HG03064 (cell line): ENCODE measurements at regions not wholly inside any gene's neighbourhood (a gene's known extent, or its start where the extent isn't known, plus 50 kb on each side); places are given as distances from the start of the nearest gene placed in this dataset.
"Not testable (repeated sequence)": the region's sequence is repeated elsewhere in the genome, so short reads cannot be mapped to it uniquely, and the experiment has no call there.

Experiments
- ATAC-seq: cut with Tn5 transposase; IDR thresholded peaks from one replicate; pipeline ENCODE4 v1.9.1; 2021; ENCODE audit warnings: low read depth; ENCODE audit not compliant: unreplicated experiment

DNA sequence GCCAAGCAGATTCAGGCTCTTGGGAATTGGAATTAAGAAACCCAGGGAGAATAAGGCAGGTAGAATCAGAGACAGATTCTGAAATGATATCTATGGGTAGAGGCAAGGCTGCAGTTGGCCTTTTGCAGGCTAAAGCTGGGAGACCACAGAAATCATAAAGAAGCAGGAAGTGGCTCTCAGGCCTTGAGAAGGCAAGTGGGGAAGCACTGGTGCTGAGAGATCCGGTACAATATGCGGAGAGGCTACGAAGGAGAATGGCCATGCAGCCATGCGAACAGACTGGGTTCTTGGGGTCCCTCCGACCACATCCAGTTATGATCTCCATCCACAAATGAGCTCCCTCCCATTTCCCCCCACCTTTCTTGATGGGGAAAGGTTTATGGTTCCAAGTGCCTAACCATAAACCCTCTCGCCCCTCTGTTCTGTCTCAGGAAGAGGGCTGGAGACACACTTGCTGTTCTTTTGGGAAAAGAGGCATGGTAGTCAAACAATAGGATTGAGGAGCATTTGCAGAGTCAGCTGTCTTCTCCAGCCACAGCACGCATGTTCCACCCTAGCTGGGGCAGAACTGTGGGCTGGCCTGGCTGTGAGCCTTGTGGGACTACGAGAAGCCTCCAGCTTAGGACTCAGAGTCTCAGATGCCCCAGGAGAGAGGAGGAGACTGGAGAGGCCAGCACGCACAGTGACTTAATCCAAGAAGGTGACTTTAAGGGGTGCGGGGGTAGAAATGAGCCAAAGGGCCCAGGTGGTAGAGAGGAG, 99.6 kb downstream of the RPLP1 start:
- no peak for ATAC-seq

DNA sequence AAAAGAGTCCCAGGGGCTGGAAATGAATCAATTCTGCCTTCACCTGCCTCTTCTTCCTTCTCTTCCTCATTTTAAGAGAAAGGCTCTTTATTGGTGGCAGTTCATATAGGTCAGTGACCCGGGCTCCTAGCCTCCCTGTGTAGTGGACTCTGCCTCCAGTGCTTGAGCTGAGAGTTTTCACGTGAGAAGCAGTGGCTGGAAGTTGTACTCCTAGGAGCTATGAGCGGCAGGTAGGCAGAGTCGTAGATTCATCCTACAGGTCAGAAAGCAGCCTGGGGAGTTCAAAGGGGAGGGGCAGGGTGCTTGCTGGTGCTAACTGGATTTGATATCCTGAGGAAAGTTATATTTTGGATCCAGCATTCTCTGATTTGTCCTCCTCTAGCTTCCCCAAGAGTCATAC, 101.1 kb downstream of the RPLP1 start:
- no peak for ATAC-seq

DNA sequence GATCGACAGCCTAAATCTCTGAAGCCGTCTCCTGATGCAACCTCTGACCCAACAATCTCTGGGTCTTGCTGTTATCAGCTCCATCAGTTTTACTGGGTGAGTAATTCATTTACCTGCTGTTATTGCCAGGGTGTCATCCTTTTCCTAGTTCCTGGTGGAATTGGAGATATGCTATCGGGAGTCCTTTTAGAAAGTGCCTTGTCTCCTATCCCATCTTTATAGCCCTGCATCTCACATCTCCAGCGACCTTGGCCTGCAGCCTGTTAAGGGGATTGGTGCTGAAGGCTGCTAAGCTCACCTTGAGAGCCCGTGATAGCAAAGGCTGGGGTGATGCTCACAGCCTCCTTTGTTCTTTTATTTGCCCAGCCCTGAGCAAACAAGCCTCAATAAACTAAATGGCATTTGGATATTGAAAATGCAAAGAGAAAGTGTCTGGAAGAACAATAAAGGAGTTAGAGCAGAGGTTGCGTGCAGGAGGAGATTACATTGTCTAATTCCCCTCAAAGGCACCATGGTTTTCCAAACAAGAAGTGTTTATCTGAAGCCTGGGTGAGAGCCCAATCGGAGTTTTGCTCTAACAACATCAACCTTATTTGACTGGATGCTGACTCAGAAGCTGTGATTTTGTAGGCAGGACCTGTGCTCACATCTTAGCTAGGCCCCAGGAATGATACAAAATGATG, 101.8 kb downstream of the RPLP1 start:
- ATAC-seq, result no peak

DNA sequence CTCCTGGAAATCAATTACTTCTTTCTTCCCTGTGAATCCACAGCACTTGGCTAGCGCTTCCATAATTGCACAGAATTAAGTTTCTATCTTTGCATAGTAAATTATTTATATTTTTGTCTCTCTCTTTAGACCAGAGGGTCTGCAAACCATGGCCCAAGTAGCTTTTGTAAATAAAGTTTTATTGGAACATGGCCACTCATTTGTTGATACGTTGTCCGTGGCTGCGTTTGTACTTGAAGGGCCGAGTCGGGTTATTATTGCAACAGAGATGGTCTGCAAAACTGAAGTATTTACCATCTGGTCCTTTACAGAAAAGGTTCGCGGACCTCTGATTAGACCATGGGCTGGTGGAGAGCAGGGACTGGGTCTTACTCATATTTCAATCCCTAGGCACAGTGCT, 102.5 kb downstream of the RPLP1 start:
- no peak for ATAC-seq

DNA sequence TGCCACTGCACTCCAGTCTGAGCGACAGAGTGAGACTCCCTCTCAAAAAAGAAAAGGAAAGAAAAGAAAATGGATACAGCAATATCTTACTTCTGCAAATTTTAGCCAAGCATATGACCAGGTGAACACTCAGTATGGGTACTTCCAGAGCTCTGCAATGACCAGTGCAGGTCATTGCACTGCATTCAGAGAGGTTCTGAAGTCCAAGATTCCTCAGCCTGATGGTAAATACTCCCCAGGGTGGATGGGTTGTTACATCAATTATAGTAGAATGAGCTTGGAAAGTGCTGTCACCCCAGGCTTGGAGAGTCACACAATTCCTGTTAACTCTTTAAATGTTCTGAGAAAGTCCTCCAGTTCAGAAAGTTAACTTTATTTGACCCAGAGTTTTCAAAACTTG, 103.7 kb downstream of the RPLP1 start:
- ATAC-seq, result no peak

DNA sequence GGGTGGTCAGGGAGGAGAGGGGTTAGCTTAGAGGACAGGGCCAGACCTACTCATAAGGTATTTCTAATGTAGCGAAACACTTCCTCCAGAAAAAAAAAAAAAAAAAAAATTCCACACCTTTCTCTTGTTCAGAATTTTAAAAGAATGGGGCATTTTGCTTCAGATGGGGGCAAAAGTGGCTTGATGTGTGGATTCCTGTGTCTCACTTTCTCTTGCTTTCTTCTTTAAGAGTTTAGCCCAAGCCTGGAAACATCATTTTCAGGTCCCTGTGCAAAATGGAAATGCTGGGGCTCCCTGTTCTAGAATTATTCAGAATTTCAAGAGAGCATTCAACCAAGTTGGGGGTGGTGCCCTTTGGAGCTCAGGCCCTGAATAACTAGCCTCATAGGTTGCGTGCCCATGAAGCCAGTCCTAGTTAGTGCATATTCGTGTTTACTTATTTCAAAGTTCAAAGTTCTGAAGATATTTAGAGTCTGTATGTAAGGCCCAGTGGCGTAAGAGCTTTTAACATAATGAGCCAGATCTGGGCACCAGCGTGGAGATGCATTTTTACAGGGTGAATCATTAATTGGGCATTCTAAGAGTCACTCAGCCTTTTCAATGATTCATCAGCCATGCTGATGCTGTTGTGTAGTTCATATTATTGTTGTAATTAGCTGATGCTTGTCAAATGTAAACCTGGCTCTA, 104.5 kb downstream of the RPLP1 start:
- ATAC-seq, result no peak

DNA sequence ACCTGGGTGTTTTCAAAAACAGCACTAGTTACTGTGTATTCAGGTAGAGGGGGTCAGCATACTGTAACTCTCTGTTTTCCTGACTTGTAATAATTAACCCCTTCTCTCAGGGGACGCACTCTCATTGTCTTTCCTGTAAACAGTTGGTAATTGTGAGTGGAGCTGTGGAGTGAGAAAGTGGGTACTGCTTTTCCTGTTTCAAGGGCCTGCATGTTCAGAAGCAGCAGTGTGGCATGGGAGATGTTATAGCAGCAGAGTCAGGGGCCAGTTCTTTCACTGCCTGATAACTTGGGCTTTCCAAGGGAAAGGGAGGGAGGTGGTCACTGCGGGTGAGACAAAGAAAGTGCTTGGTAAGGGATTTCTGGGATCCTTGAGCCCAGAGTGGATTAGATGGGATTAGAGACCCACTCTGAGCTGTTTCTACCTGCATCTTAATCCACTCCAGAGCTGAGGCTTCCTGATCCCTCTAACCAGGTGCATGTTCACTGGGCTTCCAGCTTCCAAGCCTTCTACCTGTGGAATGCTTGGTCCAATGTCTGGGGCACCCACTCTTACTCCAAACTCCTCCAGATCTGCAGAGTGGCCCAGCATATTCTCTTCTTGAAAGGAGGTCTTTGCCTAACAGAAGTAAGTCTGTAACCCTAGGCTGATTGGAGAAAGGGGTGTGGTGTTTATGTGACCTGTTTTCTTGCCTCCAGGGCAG, 105.2 kb downstream of the RPLP1 start:
- no peak for ATAC-seq

DNA sequence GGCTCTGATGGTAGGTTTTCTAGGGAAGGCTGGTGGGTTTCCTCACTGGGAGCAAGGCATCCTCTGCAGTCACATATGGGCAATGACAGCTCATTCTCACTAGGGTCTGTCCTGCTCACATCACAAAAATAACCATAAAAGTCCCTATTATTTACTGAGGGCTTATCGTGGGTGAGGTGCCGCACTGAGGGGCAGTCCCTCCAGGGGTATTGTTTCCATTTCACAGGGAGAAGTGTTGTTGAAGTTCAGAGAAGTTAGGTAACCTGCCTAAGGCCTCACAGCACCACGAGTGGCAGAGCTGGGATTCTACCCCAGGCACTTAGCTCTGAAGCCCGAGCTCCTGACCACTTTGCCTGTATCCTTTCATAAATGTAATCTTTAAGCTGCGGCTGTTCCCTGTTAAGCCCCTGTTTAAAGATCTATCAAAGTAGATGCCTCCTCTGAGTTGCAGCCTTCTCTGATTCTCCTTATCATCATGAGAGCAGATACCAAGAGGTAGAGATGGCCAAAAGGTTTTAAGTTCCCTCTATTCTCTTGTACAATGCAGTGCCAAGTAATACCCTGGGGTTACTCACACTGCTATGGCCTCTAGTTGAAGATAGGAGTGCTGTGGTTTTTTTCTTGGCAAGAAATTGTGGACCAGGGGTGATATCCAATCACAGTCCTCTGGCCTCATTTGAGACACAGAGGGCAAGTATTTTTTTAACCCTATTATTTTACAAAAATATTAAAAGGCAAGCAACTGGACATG, 107.0 kb downstream of the RPLP1 start:
- no peak for ATAC-seq

DNA sequence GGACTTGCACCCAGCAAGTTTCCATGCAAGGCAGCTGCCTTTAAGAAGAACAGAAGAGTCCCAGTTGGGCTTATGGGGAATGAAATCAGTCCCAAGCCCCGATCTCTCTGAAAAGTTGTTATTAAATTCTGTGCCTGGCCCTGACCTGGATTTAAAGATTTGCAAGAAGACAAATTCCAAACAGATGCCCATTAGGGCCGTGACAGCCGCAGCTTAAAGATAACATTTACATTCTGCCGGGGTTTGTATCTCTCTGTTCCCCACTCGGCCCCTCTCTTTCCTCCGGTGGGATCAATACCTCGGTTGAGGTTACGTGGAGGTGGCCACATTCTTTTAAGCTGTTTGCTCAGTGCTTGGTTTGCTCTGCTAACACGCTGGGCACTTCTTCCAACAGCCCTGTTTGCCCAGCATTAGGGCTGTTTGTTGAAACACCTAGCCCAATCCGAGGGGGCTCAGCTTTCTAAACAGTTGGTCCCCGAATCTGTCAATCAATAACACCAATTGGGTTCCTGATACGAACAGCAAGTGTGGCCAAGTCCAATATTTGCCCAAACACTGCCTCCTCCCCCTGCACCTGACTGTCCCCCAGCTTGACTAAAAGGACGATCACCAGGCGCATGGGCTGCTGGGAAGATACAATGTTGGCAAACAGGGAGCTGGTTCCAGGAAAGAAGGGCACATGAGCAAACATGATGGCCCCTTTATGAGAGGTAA, 108.6 kb downstream of the RPLP1 start:
- no peak for ATAC-seq

DNA sequence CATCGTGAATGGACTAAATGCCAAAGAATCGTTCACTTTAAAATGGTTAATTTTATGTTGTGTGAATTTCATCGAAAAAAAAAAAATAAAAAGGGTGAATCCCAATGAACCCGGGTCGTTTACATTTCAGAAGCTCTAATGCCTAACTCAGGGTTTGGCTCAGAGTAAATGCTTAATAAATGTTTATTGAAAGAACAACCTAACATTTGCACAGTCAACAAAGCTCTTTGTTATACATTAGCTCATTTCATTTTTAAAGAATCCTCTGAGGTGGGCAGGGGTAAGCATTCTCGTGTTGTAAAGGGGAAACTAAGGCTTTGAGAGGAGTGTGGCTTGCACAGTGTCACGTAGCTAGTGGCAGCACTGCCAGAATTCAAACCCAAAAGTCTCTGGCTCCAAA, 109.5 kb downstream of the RPLP1 start:
- ATAC-seq, result no peak

DNA sequence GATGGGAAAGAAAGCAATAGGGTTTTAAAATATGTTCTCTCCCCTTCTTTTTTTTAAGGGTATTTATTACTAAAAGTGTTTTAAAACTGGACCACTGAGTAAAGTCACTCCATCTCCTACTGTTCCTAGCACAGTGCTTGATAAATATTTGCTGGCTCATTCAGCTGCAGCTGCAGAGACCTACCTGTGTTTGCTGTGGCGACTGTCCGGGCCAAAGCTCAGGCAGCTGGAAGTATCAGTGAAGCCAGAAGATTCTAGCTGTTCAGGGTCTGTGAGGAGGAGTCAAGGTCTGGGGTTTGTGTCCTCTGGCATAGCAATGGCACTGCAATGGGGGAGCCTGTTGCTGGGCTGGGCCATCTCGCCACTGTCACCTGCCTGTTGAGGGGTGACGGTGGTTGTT, 109.9 kb downstream of the RPLP1 start:
- no peak for ATAC-seq

DNA sequence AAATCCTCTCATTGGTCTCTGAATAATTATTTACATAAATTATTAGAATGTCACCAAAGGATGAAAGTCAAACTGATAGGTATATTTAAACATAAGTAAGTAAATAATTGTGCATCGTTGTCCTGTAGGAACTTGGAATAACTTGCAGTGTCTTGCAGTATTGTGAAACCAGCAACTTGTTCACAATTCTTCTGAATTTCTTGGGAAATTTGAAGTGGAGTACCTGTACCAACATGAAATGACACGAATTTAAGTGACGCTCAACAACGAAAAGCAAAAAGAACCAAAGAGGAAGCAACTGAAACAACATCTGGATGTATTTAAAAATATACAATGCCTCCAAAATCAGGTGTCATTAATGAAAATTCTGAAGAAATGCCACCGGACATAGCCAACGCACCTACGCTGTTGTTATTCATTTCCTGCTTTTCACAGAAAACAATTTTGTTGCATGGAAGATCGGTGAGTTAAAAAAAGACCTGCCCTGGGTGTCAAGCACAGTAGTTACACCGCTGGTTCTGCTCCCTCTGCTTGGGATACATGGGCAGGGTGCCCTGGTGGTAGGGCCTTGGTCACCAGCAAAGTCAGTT, 112.5 kb downstream of the RPLP1 start:
- ATAC-seq, result no peak

DNA sequence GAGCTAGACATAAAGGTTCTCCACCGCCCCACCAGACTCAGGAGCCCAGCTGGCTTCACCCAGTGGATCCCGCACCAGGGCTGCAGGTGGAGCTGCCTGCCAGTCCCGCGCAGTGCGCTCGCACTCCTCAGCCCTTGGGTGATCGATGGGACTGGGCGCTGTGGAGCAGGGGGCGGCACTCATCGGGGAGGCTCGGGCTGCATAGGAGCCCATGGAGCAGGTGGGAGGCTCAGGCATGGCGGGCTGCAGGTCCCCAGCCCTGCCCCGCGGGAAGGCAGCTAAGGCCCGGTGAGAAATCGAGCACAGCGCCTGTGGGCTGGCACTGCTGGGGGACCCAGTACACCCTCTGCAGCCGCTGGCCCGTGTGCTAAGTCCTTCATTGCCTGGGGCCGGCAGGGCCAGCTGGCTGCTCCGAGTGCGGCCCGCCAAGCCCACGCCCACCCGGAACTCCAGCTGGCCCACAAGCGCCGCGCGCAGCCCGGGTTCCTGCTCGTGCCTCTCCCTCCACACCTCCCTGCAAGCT, 114.7 kb downstream of the RPLP1 start:
- ATAC-seq, result not testable (repeated sequence)

DNA sequence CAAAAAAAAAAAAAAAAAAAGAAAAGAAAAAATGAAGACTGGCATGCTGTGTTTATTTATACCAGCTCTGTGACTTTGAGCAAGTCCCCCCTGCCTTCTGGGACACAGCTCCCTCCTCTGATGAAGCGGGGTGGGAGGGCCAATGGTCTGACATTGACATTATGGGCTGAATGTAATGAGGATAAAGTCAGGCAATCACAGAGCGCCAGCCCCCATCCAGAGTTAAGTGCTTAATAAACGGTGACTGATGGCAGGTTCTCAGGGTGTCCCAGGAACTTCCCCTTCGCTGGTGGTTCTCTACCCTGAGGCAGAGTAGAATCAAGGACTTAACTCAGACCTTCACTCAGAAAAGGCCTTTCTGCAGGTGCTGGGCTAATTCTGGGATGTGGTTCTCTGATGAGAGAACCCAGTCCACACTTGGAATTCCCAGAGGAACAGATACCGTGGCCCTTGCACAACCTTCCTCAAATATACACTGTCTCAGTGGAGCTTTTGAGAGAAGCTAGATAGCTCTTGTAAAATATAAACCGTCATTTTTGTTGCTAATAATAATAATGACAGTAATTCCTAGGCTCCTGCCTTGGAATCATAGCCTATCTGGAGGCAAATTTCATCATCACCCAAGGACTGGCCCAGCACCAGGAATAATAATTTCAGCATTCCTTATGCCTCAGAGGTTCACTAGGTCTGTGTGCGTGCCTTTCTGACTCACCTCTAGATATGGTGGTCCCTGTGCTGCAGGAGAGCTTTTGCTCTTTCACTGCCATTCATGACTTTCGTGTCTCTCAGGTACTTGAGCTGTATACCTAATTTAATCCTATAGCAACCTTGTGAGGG, 115.8 kb downstream of the RPLP1 start:
- ATAC-seq, result no peak

DNA sequence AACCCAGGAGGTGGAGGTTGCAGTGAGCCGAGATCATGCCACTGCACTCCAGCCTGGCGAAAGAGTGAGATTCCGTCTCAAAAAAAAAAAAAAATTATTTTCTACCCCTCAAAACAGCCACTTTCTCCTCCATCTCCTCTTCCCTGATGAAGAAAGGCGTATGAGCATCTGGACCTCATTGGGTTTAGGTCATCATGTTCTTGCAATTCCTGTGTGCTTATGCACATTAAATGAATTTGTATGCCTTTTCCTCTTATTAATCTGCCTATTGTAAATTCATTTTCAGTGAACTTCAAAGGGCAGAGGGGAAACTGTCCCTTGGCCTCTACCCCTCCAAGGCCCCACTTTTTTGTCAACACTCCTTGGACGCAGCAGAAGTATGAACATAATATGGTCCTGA, 117.8 kb downstream of the RPLP1 start:
- ATAC-seq, result no peak

DNA sequence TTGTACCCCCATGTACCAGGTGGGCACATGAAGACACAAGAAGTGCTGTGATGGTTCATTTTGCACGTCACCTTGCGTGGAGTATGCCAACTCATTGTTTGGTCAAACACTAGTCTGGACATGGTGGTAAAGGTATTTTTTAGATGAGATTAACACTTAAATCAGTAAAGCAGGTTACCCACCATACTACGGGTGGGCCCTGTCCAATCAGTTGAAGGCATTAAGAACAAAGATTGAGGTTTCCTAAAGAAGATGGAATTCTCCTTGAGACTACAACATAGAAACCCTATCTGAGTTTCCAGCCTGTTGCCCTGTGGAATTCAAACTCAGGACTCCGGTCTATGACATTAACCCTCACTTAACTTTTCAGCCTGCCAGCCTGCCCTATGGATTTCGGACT, 118.4 kb downstream of the RPLP1 start:
- ATAC-seq, result no peak

DNA sequence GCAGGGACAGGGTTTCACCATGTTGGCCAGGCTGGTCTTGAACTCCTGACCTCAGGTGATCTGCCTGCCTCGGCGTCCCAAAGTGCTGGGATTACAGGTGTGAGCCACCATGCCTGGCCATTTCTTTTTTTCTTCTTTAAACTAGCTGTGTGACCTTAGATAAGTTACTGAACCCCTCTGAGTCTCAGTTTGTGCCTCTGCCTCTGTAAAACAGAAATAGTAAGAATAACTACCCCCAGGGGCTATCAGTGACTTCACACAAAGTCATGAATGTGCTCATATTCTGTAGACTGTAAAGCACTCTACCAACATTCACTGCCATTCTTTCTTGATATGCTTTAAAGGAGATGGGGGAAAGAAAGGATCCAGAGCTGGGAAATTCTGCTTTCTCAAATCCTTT, 120.7 kb downstream of the RPLP1 start:
- ATAC-seq, result not testable (repeated sequence)

DNA sequence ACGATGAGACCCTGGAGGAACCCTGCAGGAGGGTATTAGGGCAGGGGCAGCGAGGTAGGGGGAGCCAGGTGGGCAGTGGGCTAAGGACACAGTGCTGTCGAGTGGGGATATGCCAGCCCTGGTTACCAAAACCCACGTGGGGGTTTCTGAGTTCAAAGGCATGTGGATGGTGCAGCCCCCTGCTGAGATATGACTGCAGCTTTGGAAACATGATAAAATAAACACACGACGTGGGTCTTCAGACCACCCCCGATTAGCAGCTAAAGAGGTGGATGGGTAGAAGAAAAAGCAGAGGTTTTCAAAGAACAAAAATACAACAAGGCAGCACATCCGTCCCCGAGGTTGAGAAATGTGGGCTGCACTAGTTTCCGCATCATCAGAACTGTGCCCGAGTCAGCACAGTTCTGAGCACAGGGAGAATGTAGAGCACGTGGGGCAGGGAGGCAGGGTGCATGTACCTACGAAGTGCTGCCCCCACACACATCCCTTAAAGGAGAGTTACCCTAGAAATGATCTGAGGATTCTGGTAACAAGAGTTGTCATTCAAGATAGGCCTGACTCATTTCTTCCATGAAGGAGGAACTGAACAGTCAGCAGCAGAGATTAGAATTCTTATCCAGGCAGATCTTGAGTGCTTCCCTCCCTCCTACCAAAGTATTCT, 121.3 kb downstream of the RPLP1 start:
- ATAC-seq, result no peak
